GM18951 (cell line): ENCODE measurements at regions not wholly inside any gene's neighbourhood (a gene's known extent, or its start where the extent isn't known, plus 50 kb on each side); places are given as distances from the start of the nearest gene placed in this dataset.
"Not testable (repeated sequence)": the region's sequence is repeated elsewhere in the genome, so short reads cannot be mapped to it uniquely, and the experiment has no call there.

ENCODE experiments used
- POLR2A ChIP-seq: IDR thresholded peaks from 4 replicates; pipeline ENCODE4 v1.6.1; 2011; ENCODE audit warnings: mild to moderate bottlenecking; ENCODE audit not compliant: insufficient read length, insufficient read depth; ENCODE audit errors: extremely low read depth
- in situ Hi-C: fragments of 300-500 bp; cut with MboI; formaldehyde crosslinking; loops from one replicate; pipeline ENCODE4 v1.12.0; 2022; ENCODE audit warnings: low sequenced_read_pairs, mixed read lengths, inconsistent platforms; ENCODE audit not compliant: unreplicated experiment

GRCh38 chr12:38016602-38017001, 300.0 kb upstream of the ALG10B start:
- in situ Hi-C loops: no loop called here
- TF ChIP-seq POLR2A: no peak

- in situ Hi-C loops: no loop called here
- TF ChIP-seq POLR2A: no peak
These were observed 290.7 kb upstream of the ALG10B start for GRCh38 chr12:38025916-38026315.

GRCh38 chr12:38053113-38053512, 263.5 kb upstream of the ALG10B start:
- in situ Hi-C loops: no loop called here
- TF ChIP-seq POLR2A: no peak

- TF ChIP-seq POLR2A: no peak
These were observed 262.7 kb upstream of the ALG10B start for GRCh38 chr12:38053655-38054464.

GRCh38 chr12:38056701-38057689, 259.6 kb upstream of the ALG10B start:
- no peak for TF ChIP-seq POLR2A
- in situ Hi-C loops: no loop called here

More at GRCh38 chr12:38053655-38054464, 262.7 kb upstream of the ALG10B start:
- in situ Hi-C loops: no loop called here

- in situ Hi-C loops: no loop called here
- TF ChIP-seq POLR2A: no peak
These were observed 216.9 kb upstream of the ALG10B start for GRCh38 chr12:38099686-38100085.

- in situ Hi-C loops: no loop called here
These were observed 214.8 kb upstream of the ALG10B start for GRCh38 chr12:38101753-38102152.

GRCh38 chr12:38102197-38102596, 214.4 kb upstream of the ALG10B start:
- no peak for TF ChIP-seq POLR2A
- in situ Hi-C loops: no loop called here

More at GRCh38 chr12:38101753-38102152, 214.8 kb upstream of the ALG10B start:
- no peak for TF ChIP-seq POLR2A

- in situ Hi-C loops: no loop called here
- TF ChIP-seq POLR2A: no peak
These were observed 206.4 kb upstream of the ALG10B start for GRCh38 chr12:38110026-38110699.

- no peak for TF ChIP-seq POLR2A
- in situ Hi-C loops: no loop called here
These were observed 202.6 kb upstream of the ALG10B start for GRCh38 chr12:38113991-38114390.

GRCh38 chr12:38116968-38117367, 199.6 kb upstream of the ALG10B start:
- in situ Hi-C loops: no loop called here
- no peak for TF ChIP-seq POLR2A

- in situ Hi-C loops: no loop called here
- TF ChIP-seq POLR2A: no peak
These were observed 197.9 kb upstream of the ALG10B start for GRCh38 chr12:38118632-38119031.

- no peak for TF ChIP-seq POLR2A
- in situ Hi-C loops: no loop called here
These were observed 196.1 kb upstream of the ALG10B start for GRCh38 chr12:38120438-38120837.

GRCh38 chr12:38123028-38123427, 193.5 kb upstream of the ALG10B start:
- in situ Hi-C loops: not testable (repeated sequence)
